Spleen (tissue), 7 donors: ENCODE measurements at regions not wholly inside any gene's neighbourhood (a gene's known extent, or its start where the extent isn't known, plus 50 kb on each side); places are given as distances from the start of the nearest gene placed in this dataset.

Experiments
- POLR2A ChIP-seq, 3 donors: fragments of 450-650 bp; IDR thresholded peaks; one replicate each; pipeline ENCODE4 v1.5.1; 2017; ENCODE audit warnings: antibody characterized with exemption in 3 of 3, mild to moderate bottlenecking in 1 of 3
- TF ChIP-seq, protein P1 (sequence below), 11 experiments: fragments of 200-600 bp in 7 of 11; fragments of 450-650 bp in 4 of 11; sonication (generic) in 4 of 11; IDR thresholded peaks in 8 of 11; conservative IDR thresholded peaks in 3 of 11; 1 replicate in 7 of 11; 2 replicates in 4 of 11; pipeline versions ENCODE4 v1.4.0 to v1.8.0; 2016 to 2021; ENCODE audit warnings: antibody characterized with exemption in 11 of 11, inconsistent platforms in 4 of 11, mild to moderate bottlenecking in 1 of 11
- donor health status: DM: no; HTN: no; CAD: no; lungs with moderate emphysema.
- donor health status: DM: no; HTN: no; CAD: no.
- donor health status: DM: no; HTN: no; CAD: no.

- TF ChIP-seq, protein P1, sequence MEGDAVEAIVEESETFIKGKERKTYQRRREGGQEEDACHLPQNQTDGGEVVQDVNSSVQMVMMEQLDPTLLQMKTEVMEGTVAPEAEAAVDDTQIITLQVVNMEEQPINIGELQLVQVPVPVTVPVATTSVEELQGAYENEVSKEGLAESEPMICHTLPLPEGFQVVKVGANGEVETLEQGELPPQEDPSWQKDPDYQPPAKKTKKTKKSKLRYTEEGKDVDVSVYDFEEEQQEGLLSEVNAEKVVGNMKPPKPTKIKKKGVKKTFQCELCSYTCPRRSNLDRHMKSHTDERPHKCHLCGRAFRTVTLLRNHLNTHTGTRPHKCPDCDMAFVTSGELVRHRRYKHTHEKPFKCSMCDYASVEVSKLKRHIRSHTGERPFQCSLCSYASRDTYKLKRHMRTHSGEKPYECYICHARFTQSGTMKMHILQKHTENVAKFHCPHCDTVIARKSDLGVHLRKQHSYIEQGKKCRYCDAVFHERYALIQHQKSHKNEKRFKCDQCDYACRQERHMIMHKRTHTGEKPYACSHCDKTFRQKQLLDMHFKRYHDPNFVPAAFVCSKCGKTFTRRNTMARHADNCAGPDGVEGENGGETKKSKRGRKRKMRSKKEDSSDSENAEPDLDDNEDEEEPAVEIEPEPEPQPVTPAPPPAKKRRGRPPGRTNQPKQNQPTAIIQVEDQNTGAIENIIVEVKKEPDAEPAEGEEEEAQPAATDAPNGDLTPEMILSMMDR (IDR thresholded peaks at IDR 0.05 in 8 of 11, conservative IDR thresholded peaks at IDR 0.05 in 3 of 11), result no peak
- no peak for TF ChIP-seq POLR2A (IDR thresholded peaks at IDR 0.05)
Observed at GRCh38 chr13:46953941-46954340, 57.1 kb upstream of the HTR2A start.
